Central memory CD8-positive, alpha-beta T cell (primary cell): ENCODE measurements at regions not wholly inside any gene's neighbourhood (a gene's known extent, or its start where the extent isn't known, plus 50 kb on each side); places are given as distances from the start of the nearest gene placed in this dataset.

Experiments
- ATAC-seq: fragments of 150-1000 bp; cut with Tn5 transposase; replicated peaks from 2 replicates; pipeline ENCODE4 v1.10.0; 2022; ENCODE audit warnings: mild to moderate bottlenecking, moderate FRiP score, moderate number of reproducible peaks; ENCODE audit not compliant: poor library complexity, severe bottlenecking; ENCODE audit errors: extremely low read depth
- DNase-seq, 2 donors: peaks; one replicate each; pipeline ENCODE4 v3.0.0; 2021; ENCODE audit warnings: low spot score in 2 of 2
- H3K27ac Mint-ChIP-seq: one replicate; pipeline ENCODE4 v1.8.0; 2022; ENCODE audit warnings: low read depth, mild to moderate bottlenecking, moderate library complexity, mixed read lengths
- H3K27me3 Mint-ChIP-seq: one replicate; pipeline ENCODE4 v1.8.0; 2022; ENCODE audit warnings: mixed read lengths
- H3K36me3 Mint-ChIP-seq: one replicate; pipeline ENCODE4 v1.8.0; 2022; ENCODE audit warnings: mild to moderate bottlenecking, moderate library complexity, mixed read lengths; ENCODE audit not compliant: insufficient read depth
- H3K4me1 Mint-ChIP-seq: one replicate; pipeline ENCODE4 v1.8.0; 2022; ENCODE audit warnings: mixed read lengths
- H3K4me3 Mint-ChIP-seq: one replicate; pipeline ENCODE4 v1.8.0; 2022; ENCODE audit warnings: mild to moderate bottlenecking, moderate library complexity, mixed read lengths
- H3K9me3 Mint-ChIP-seq: one replicate; pipeline ENCODE4 v1.8.0; 2022; ENCODE audit warnings: mixed read lengths

GRCh38 chrX:19172741-19173140 lies 50.5 kb upstream of the ADGRG2 start:
- H3K27ac Mint-ChIP-seq = no peak overlapping the region
- no peaks in the 10 kb centered on the region for H3K36me3 Mint-ChIP-seq
- H3K27me3 Mint-ChIP-seq = no peaks in the 10 kb centered on the region
- no peaks in the 10 kb centered on the region for H3K4me1 Mint-ChIP-seq
- no peak for DNase-seq
- no peak for ATAC-seq
- H3K9me3 Mint-ChIP-seq = no peaks in the 10 kb centered on the region
- H3K4me3 Mint-ChIP-seq = no peak overlapping the region

GRCh38 chrX:19174401-19175025 lies 52.2 kb upstream of the ADGRG2 start:
- H3K36me3 Mint-ChIP-seq = no peaks in the 10 kb centered on the region
- no peak overlapping the region for H3K27ac Mint-ChIP-seq
- H3K27me3 Mint-ChIP-seq = no peaks in the 10 kb centered on the region
- H3K9me3 Mint-ChIP-seq = no peaks in the 10 kb centered on the region
- no peak for ATAC-seq
- DNase-seq = no peak
- no peaks in the 10 kb centered on the region for H3K4me1 Mint-ChIP-seq
- H3K4me3 Mint-ChIP-seq = no peak overlapping the region

DNA sequence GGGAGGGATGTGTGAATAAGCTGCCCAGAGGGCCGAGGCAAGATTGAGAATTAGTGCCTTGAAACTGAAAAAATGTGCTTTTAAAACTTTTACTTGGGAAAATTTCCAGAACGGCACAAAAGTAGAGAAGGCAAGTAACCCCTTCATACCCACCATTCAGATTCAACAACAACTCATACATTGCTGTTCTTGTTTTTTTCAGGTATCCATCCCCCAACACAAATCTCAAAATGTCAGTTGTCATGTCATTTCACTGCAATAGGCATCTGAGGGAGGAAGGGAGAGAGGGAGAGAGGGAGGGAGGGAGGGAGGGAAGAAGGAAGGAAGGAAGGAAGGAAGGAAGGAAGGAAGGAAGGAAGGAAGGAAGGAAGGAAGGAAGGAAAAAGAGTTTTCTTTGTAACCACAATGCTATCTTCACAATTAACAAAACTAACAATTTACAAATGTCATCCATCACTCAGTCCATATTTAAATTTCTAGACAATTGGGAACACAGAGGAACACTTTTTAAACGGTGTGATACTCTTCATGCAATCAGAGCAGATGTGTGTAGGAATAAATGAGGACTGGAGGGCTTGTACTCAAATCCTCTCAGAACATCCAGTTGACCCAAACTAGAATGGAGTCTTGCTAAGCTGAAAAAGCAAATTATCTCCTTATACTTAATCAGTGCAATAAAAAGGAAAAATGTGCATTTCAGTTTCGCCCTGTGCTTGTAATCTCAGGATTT lies 54.8 kb upstream of the ADGRG2 start:
- Mint-ChIP-seq H3K4me3 (no peak overlapping the region), H3K4me1 (no peaks in the 10 kb centered on the region), H3K27me3 (no peaks in the 10 kb centered on the region), H3K9me3 (no peaks in the 10 kb centered on the region), H3K36me3 (peaks cover 2% of the 10 kb centered on the region), H3K27ac (no peak overlapping the region)
- DNase-seq (no peak), ATAC-seq (no peak)

GRCh38 chrX:19177721-19178120 lies 55.5 kb upstream of the ADGRG2 start:
- DNase-seq = no peak
- peaks cover 2% of the 10 kb centered on the region for H3K36me3 Mint-ChIP-seq
- H3K9me3 Mint-ChIP-seq = no peaks in the 10 kb centered on the region
- no peaks in the 10 kb centered on the region for H3K4me1 Mint-ChIP-seq
- no peaks in the 10 kb centered on the region for H3K27me3 Mint-ChIP-seq
- ATAC-seq = no peak
- H3K27ac Mint-ChIP-seq = no peak overlapping the region
- H3K4me3 Mint-ChIP-seq = no peak overlapping the region

- Mint-ChIP-seq H3K27ac (no peak overlapping the region), H3K4me1 (no peaks in the 10 kb centered on the region), H3K4me3 (no peak overlapping the region), H3K36me3 (peaks cover 2% of the 10 kb centered on the region), H3K27me3 (no peaks in the 10 kb centered on the region), H3K9me3 (no peaks in the 10 kb centered on the region)
- no peak for DNase-seq
- ATAC-seq = no peak
Observed at GRCh38 chrX:19178402-19178801, 56.1 kb upstream of the ADGRG2 start.

- Mint-ChIP-seq H3K4me3 (no peak overlapping the region), H3K36me3 (peaks cover 2% of the 10 kb centered on the region), H3K4me1 (no peaks in the 10 kb centered on the region), H3K27me3 (no peaks in the 10 kb centered on the region), H3K9me3 (no peaks in the 10 kb centered on the region), H3K27ac (no peak overlapping the region)
- no peak for ATAC-seq
- DNase-seq = no peak
Observed at GRCh38 chrX:19179389-19179788, 57.1 kb upstream of the ADGRG2 start.

DNA sequence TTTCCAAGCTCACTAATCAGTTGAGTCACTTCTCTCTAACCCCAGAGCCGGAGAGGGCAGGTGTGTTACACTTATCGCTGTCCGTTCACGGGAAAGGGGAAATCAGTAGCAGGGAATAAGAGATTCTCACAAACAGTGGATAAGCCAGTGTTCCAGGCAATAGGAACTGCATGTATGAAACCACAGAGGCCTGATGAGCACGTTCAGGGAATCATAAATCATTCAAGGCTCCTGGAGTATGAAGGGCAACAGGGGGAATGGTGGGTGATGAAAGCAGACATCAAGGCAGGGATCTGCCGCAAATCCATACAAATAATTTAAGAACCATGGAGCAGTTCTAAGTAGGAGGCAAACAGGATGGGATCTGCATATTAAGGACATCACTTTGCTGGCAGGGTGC lies 59.1 kb upstream of the ADGRG2 start:
- ATAC-seq (no peak), DNase-seq (no peak)
- H3K27me3 Mint-ChIP-seq = no peaks in the 10 kb centered on the region
- no peak overlapping the region for H3K4me3 Mint-ChIP-seq
- H3K4me1 Mint-ChIP-seq = no peaks in the 10 kb centered on the region
- H3K27ac Mint-ChIP-seq = no peak overlapping the region
- no peaks in the 10 kb centered on the region for H3K9me3 Mint-ChIP-seq
- peaks cover 2% of the 10 kb centered on the region for H3K36me3 Mint-ChIP-seq

- DNase-seq (no peak), ATAC-seq (no peak)
- Mint-ChIP-seq H3K27me3 (no peaks in the 10 kb centered on the region), H3K36me3 (peaks cover 2% of the 10 kb centered on the region), H3K4me3 (no peak overlapping the region), H3K27ac (no peak overlapping the region), H3K4me1 (no peaks in the 10 kb centered on the region), H3K9me3 (no peaks in the 10 kb centered on the region)
Observed at GRCh38 chrX:19182785-19183184, 60.5 kb upstream of the ADGRG2 start.

- no peaks in the 10 kb centered on the region for H3K4me1 Mint-ChIP-seq
- no peaks in the 10 kb centered on the region for H3K9me3 Mint-ChIP-seq
- no peaks in the 10 kb centered on the region for H3K27me3 Mint-ChIP-seq
- peaks cover 2% of the 10 kb centered on the region for H3K36me3 Mint-ChIP-seq
- no peak for ATAC-seq
- DNase-seq = no peak
- H3K27ac Mint-ChIP-seq = no peak overlapping the region
- H3K4me3 Mint-ChIP-seq = no peak overlapping the region
Observed at GRCh38 chrX:19183761-19184477, 61.7 kb upstream of the ADGRG2 start.

DNA sequence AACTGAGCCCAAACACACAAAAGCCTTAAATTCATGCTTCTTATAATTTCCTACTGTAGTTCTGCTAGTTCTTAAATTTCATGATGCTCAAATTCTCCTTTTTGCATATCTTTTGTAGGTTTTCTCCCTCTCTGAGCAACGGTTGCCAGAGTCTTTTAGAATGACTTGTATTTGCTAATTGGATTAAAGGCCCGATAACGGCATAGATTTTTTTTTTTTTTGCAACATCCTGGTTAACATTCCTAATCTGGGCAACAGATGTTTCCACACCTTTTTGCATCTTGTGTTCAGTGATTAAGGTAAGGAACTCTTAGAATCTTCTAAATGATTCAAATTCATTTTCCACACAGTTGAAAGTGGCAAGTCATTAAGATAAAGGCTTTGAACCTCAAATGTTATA lies 66.3 kb upstream of the ADGRG2 start:
- no peak for ATAC-seq
- no peak overlapping the region for H3K27ac Mint-ChIP-seq
- H3K4me3 Mint-ChIP-seq = no peak overlapping the region
- no peaks in the 10 kb centered on the region for H3K36me3 Mint-ChIP-seq
- H3K27me3 Mint-ChIP-seq = no peaks in the 10 kb centered on the region
- H3K4me1 Mint-ChIP-seq = no peaks in the 10 kb centered on the region
- no peaks in the 10 kb centered on the region for H3K9me3 Mint-ChIP-seq
- no peak for DNase-seq

DNA sequence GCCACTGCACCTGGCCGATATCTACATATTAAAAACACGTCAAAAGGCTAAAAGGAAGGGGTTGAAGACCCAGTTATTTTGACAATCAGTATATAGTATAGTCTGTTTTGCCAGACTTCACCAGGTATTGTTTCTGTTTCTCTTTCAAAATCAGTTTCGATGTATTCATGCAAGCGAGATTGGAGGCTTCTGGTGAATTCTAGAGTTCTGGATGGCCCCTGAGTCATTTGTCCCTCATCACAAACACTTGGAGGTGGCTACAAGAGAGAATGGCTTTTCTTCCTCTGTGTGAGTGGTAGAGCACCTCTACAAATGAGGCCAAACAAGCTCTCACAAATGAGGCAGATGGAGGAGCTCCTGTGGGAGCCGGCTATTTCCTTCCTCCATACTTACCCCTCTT lies 68.6 kb upstream of the ADGRG2 start:
- H3K36me3 Mint-ChIP-seq = no peaks in the 10 kb centered on the region
- H3K27me3 Mint-ChIP-seq = no peaks in the 10 kb centered on the region
- H3K27ac Mint-ChIP-seq = no peak overlapping the region
- no peaks in the 10 kb centered on the region for H3K9me3 Mint-ChIP-seq
- DNase-seq (no peak), ATAC-seq (no peak)
- peaks cover 5% of the 10 kb centered on the region for H3K4me1 Mint-ChIP-seq
- no peak overlapping the region for H3K4me3 Mint-ChIP-seq

- Mint-ChIP-seq H3K27ac (no peak overlapping the region), H3K4me1 (peaks cover 5% of the 10 kb centered on the region), H3K9me3 (no peaks in the 10 kb centered on the region), H3K36me3 (no peaks in the 10 kb centered on the region), H3K27me3 (no peaks in the 10 kb centered on the region), H3K4me3 (no peak overlapping the region)
- DNase-seq (no peak), ATAC-seq (no peak)
Observed at GRCh38 chrX:19193565-19193964, 71.3 kb upstream of the ADGRG2 start.
